K562 (cell line): ENCODE measurements at regions not wholly inside any gene's neighbourhood (a gene's known extent, or its start where the extent isn't known, plus 50 kb on each side); places are given as distances from the start of the nearest gene placed in this dataset.

ENCODE experiments used
- GATA2 ChIP-seq: sonication (generic); formaldehyde crosslinking; IDR thresholded peaks from 2 replicates; pipeline ENCODE4 v1.4.0; 2020; ENCODE audit warnings: mild to moderate bottlenecking, missing genetic modification reagents
- HDAC6 ChIP-seq: IDR thresholded peaks from 2 replicates; pipeline ENCODE4 v1.6.1; 2012; ENCODE audit warnings: low read depth, mild to moderate bottlenecking, control low read depth, inconsistent platforms, low read length, moderate library complexity
- MED1 ChIP-seq: sonication (generic); formaldehyde crosslinking; IDR thresholded peaks from 2 replicates; pipeline ENCODE4 v1.8.1; 2023; ENCODE audit warnings: missing genetic modification reagents, borderline replicate concordance
- PTTG1 ChIP-seq: fragments of 450-650 bp; IDR thresholded peaks from 2 replicates; pipeline ENCODE4 v1.6.1; 2016; ENCODE audit warnings: low read depth, mild to moderate bottlenecking, missing genetic modification characterization, missing compliant biosample characterization
- SMAD1 ChIP-seq: fragments of 150-350 bp; IDR thresholded peaks from 2 replicates; pipeline ENCODE4 v1.6.1; 2014; ENCODE audit warnings: low read length, low read depth; ENCODE audit not compliant: partially characterized antibody
- SUPT5H ChIP-seq: fragments of 450-650 bp; IDR thresholded peaks from 2 replicates; pipeline ENCODE4 v1.6.1; 2016
- ZNF354B ChIP-seq: fragments of 250-450 bp; sonication (Bioruptor Pico); IDR thresholded peaks from 2 replicates; pipeline ENCODE4 v1.4.0; 2020
- ZNF408 ChIP-seq: fragments of 250-450 bp; sonication (Bioruptor Pico); IDR thresholded peaks from 2 replicates; pipeline ENCODE4 v1.4.0; 2020; ENCODE audit warnings: low read depth, mild to moderate bottlenecking, moderate library complexity
- TF ChIP-seq, protein P1 (sequence below): fragments of 450-650 bp; IDR thresholded peaks from 2 replicates; pipeline ENCODE4 v1.7.1; 2018; ENCODE audit warnings: mild to moderate bottlenecking, low read depth; ENCODE audit not compliant: partially characterized antibody
- TF ChIP-seq, protein P2 (sequence below): fragments of 450-650 bp; formaldehyde crosslinking; IDR thresholded peaks from 2 replicates; pipeline ENCODE4 v1.4.0; 2022; ENCODE audit warnings: mild to moderate bottlenecking, moderate library complexity

DNA sequence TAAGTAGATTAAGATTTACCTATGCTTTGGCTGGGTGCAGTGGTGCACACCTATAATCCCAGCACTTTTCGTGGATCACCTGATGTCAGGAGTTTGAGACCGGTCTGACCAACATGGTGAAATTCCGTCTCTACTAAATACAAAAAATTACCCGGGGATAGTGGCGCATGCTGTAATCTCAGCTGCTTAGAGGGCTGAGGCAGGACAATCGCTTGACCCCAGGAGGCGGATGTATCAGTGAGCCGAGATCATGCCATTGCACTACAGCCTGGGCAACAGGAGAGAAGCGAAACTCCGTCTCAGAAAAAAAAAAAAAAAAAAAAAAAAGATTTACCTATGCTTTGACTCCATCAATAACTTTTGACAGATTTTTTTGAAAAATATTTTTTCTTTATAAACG is 267.1 kb upstream of the SEMA6A start (continued):
- TF ChIP-seq, protein P1, sequence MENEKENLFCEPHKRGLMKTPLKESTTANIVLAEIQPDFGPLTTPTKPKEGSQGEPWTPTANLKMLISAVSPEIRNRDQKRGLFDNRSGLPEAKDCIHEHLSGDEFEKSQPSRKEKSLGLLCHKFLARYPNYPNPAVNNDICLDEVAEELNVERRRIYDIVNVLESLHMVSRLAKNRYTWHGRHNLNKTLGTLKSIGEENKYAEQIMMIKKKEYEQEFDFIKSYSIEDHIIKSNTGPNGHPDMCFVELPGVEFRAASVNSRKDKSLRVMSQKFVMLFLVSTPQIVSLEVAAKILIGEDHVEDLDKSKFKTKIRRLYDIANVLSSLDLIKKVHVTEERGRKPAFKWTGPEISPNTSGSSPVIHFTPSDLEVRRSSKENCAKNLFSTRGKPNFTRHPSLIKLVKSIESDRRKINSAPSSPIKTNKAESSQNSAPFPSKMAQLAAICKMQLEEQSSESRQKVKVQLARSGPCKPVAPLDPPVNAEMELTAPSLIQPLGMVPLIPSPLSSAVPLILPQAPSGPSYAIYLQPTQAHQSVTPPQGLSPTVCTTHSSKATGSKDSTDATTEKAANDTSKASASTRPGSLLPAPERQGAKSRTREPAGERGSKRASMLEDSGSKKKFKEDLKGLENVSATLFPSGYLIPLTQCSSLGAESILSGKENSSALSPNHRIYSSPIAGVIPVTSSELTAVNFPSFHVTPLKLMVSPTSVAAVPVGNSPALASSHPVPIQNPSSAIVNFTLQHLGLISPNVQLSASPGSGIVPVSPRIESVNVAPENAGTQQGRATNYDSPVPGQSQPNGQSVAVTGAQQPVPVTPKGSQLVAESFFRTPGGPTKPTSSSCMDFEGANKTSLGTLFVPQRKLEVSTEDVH = no peak
- no peak for TF ChIP-seq MED1 (CRISPR knock-in tag)
- TF ChIP-seq, protein P2, sequence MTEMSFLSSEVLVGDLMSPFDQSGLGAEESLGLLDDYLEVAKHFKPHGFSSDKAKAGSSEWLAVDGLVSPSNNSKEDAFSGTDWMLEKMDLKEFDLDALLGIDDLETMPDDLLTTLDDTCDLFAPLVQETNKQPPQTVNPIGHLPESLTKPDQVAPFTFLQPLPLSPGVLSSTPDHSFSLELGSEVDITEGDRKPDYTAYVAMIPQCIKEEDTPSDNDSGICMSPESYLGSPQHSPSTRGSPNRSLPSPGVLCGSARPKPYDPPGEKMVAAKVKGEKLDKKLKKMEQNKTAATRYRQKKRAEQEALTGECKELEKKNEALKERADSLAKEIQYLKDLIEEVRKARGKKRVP = no peak
- TF ChIP-seq SMAD1 = no peak
- no peak for TF ChIP-seq SUPT5H
- no peak for TF ChIP-seq ZNF408
- TF ChIP-seq GATA2 (CRISPR knock-in tag) = no peak
- TF ChIP-seq ZNF354B (CRISPR knock-in tag) = no peak
- no peak for TF ChIP-seq HDAC6
- TF ChIP-seq PTTG1 = no peak
